Fibroblast of peridontal ligament (primary cell): ENCODE measurements at regions not wholly inside any gene's neighbourhood (a gene's known extent, or its start where the extent isn't known, plus 50 kb on each side); places are given as distances from the start of the nearest gene placed in this dataset.
"Not testable (repeated sequence)": the region's sequence is repeated elsewhere in the genome, so short reads cannot be mapped to it uniquely, and the experiment has no call there.

Experiments
- DNase-seq: peaks from one replicate; pipeline ENCODE4 v3.0.0-alpha.2; 2010; ENCODE audit errors: extremely low read depth

DNA sequence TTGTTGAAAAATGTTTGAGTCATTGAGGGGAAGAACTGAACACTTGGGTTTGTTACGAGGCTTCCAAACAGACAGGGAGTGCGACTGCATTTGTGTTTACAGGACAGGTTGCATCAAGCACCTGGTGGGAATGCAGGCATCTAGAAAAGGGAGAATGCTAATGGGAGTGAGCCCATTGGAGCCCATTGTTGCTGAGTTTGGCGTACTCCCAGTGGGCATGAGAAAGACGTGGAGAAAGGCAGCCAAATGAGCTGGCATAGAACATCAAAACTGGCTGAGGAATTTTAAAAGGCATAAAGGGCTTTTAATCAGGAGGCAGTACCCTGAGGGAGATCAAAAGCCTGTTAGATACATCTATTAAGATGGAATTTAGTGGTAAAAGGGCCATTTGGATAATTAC is 171.6 kb upstream of the NPSR1 start:
- DNase-seq: no peak

- DNase-seq: no peak
These were observed 170.5 kb upstream of the NPSR1 start for GRCh38 chr7:34487391-34488115.

- DNase-seq: no peak
These were observed 169.3 kb upstream of the NPSR1 start for GRCh38 chr7:34488766-34489165.

DNA sequence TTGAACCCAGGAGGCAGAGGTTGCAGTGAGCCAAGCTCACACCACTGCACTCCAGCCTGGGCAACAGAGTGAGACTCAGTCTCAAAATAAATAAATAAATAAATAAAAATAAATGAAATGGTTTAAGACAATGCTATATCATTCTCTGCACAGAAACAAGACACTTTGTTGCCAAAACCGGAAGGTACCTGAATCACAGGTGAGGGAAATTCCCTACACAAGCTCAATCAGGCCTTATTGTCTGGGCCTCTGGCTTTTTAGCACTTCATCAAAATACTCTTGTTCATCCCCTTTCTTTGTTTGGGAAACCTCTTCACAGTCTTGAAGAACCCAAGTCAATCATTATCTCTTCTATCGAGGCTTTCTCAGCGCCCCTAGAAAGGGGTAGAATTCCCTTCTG is 166.1 kb upstream of the NPSR1 start:
- no peak for DNase-seq

- DNase-seq: no peak
These were observed 164.3 kb upstream of the NPSR1 start for GRCh38 chr7:34493752-34494151.

DNA sequence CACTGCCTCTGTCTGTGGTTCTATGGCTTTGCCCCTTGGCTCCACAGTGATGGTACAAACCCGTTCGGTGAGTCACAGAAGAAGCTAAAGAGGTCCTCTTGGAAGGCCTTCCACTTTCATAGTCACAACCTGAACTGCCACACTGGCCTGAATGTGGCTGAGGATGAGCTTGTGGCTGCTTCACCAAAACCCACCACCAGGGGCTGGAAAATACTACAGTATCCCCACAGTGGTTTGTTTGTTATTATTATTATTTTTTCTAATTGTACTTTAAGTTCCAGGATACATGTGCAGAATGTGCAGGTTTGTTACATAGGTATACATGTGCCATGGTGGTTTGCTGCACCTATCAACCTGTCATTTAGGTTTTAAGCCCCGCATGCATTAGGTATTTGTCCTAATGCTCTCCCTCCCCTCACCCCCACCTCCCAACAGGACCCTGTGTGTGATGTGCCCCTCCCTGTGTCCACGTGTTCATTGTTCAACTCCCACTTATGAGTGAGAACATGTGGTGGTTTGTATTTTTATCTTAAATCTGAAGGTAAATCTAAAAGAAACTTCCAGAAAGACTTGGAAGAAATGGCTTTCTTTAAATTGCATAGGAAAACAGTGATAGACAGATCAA is 160.8 kb upstream of the NPSR1 start:
- no peak for DNase-seq

- DNase-seq: no peak
These were observed 156.9 kb upstream of the NPSR1 start for GRCh38 chr7:34501156-34501555.

DNA sequence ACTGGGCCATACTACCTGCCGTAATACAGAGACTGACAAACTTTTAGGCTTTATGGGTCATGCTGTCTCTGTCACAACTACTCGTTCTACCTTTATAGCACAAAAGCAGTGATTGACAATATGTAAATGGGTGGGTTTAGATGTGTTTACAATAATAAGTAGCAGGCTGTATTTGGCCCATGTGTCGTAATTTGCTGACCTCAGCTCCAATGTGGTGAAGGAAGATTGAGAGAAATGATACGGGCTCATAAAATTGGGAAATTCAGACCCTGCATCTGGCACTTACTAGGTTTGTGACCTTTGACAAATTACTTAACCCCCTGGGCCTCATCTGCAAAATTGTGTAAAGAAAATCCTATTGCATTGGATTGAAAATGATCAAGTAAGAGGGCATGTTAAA is 150.8 kb upstream of the NPSR1 start:
- DNase-seq: no peak

DNA sequence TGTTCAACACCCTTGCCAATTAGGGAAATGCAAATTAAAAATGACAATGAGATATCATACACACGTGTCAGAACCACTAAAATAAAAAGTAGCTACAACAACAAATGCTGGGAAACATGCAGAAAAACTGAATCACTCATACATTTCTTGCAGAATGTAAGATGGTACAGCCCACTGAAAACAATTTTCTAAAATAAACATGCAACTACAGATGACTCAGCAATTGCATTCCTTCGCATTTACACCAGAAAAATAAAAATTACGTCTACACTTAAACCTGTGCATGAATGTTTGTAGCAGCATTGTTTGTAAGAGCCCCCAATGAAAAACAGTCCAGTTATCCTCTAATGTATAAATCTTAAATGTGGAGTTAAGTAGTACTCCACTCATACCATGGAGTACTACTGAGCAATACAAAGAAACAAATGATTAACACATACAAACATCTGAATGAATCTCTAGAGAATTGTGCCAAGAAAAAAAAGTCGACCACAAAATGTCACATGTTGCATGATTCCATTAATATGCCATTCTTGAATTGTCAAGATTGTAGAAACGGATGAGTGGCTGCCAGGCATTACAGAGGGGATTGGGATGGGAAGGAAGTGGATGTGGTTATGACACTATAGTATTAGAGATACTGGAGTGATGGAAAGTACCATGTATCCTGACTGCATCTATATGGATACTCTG is 134.6 kb upstream of the NPSR1 start:
- DNase-seq: no peak

GRCh38 chr7:34530259-34530658 is 127.8 kb upstream of the NPSR1 start:
- DNase-seq: no peak

DNA sequence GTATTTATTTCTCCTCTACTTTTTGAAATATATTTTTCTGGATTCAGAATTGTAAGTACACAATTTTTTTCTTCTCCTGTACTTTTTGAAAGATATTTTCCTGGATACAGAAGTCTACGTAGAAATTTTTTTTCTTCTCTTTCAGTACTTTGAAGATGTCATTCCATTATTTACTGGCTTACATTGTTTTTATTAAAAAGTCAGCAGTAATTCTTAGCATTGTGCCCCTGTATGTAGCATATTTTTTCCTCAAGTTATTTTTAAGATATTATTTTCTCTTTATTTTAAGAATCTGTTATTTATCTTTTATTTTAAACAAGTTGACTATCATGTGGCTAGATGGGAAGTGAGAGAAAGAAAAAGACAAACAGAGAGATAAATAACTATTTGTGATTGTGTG is 119.0 kb upstream of the NPSR1 start:
- DNase-seq: no peak

DNA sequence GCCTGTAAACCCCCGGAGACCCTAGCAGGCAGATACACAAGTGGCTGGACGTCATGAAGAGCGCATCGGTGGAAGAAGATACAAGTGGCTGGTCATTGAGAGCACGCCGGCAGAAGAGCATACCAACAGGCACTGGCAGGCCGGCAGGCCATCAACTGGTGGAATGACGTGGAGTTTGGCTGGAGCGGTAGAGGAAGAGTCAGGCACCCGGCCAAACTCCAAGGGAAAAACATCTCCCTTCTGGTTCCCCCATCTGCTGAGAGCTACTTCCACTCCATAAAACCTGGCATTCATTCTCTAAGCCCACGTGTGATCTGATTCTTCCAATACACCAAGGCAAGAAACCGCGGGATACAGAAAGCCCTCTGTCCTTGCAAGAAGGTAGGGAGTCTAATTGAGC is 113.4 kb upstream of the NPSR1 start:
- DNase-seq: no peak

GRCh38 chr7:34550996-34551395 is 107.0 kb upstream of the NPSR1 start:
- no peak for DNase-seq

GRCh38 chr7:34552502-34552901 is 105.5 kb upstream of the NPSR1 start:
- DNase-seq: no peak

DNA sequence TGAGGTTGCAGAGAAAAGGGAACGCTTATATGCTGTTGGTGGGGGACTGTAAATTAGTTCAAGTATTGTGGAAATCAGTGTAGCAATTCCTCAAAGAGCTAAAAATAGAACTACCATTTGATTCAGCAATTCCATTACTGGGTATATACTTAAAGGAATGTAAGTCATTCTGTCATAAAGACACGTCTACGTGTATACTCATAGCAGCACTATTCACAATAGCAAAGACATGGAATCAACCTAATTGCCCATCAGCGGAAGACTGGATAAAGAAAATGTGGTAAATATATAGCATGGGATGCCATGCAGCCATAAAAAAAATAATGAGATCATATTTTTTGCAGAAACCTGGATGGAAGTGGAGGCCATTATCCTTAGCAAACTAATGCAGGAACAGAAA is 100.0 kb upstream of the NPSR1 start:
- no peak for DNase-seq

- DNase-seq: no peak
These were observed 93.9 kb upstream of the NPSR1 start for GRCh38 chr7:34564091-34564490.

- no peak for DNase-seq
These were observed 90.1 kb upstream of the NPSR1 start for GRCh38 chr7:34567906-34568305.

DNA sequence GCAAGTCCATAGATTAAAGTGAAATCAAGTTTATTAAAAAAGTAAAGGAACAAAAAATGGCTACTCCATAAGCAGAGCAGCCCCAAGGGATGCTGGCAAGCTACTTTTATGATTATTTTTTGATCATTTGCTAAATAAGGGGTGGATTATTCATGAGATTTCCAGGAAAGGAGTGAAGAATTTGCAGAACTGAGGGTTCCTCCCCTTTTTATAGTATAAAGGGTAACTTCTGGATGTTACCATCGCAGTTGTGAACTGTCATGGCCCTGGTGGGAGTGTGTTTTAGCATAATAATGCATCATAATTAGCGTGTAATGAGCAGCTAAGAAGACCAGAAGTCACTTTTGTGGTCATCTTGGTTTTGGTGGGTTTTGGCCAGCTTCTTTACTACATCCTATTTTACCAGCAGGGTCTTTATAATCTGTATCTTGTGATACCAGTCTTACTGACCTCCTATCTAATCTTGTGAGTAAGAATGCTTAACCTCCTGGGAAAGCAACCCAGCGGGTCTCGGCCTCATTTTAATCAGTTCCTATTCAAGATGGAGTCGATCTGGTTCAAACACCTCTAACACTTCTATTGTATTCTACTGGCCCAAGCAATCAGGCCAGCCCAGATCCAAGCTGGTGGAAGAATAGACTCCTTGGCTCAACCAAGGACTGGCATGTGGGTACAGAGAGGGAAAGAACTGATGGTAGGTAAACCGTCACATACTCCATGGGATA is 87.9 kb upstream of the NPSR1 start:
- no peak for DNase-seq

DNA sequence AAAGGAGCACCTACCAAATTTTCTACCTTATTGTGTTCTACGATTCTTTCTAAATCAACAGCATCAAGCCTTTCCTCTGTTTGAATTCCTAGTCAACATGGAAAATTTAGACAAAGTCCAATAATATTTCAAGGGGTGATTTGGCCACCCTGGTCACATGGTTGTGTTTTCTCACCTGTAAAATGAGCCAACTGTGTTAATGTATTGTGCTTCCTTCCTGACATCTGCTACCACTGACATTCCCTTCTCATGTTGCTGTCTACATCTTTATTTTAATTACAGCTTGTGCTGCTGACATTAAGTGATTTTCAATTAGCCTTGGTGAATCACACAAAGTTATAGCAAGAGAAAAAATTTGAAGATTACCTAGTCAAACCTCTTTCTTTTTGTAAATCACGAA is 83.0 kb upstream of the NPSR1 start:
- no peak for DNase-seq

- DNase-seq: not testable (repeated sequence)
These were observed 80.1 kb upstream of the NPSR1 start for GRCh38 chr7:34577934-34578333.

- DNase-seq: not testable (repeated sequence)
These were observed 76.3 kb upstream of the NPSR1 start for GRCh38 chr7:34581698-34582097.

DNA sequence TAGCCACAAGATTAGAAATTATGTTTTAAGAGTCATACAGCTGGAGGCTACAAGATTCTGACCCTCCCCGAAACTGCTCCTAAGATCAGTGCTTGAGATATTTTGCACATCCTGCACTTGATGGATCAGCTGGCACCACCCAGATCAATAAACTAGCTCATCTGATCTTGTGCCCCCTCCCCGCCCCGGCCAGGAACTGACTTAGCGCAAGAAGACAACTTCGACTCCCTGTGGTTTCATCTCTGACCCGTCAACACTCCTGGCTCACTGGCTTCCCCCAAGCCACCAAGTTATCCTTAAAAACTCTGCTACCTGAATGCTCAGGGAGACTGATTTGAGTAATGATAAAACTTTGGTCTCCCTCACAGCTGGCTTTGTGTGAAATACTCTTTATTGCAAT is 73.5 kb upstream of the NPSR1 start:
- no peak for DNase-seq

- DNase-seq: no peak
These were observed 61.1 kb upstream of the NPSR1 start for GRCh38 chr7:34596887-34597286.
